ENCODE measurements at regions not wholly inside any gene's neighbourhood (a gene's known extent, or its start where the extent isn't known, plus 50 kb on each side); places are given as distances from the start of the nearest gene placed in this dataset.

DNA sequence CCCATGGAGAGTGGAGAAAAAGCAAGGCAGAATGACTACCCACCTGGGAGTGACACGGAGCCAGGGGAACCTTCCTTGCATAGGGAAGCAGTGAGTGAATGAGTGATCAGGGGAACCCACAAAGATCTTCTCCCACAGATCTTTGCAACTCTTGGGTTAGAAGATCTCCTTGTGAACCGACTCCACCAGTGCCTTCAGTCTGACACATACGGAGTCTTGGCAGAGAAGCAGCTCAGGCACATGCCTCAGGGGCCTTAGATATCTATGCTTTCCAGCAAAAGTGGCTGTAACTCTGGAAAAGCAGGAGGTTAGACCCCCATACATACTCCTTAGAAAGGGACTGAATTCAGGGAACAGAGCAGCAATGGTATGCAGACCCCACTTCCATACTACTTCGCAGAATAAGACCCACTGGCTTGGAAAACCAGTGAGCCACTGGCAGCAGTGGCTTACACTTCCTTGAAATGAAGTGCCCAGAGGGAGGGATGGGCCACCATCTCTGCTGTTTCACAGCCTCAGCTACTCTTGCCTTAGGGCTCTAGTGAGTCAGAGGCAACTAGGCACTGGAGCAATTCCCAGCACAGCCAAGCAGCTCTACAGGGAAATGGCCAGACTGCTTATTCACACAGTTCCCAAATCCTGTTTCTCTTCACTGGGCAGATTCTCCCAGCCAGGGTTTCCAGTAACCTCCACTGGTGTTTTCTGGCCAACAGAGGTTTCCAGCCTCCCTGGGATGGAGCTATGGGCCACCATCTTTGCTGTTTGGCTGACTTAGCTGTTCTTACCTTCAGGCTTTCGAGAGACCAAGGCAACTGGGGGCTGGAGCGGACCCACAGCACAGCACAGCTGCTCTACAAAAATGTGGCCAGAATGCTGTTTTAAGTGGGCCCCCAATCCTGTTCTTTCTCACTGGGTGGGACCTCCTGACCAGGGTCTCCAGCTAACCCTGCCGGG lies 82.8 kb upstream of the TCEAL2 start:
- ATAC-seq (no peak), DNase-seq (peak in 1 of 6 donors; percentile 15), FAIRE-seq (no peak)
- TF ChIP-seq, protein P1, sequence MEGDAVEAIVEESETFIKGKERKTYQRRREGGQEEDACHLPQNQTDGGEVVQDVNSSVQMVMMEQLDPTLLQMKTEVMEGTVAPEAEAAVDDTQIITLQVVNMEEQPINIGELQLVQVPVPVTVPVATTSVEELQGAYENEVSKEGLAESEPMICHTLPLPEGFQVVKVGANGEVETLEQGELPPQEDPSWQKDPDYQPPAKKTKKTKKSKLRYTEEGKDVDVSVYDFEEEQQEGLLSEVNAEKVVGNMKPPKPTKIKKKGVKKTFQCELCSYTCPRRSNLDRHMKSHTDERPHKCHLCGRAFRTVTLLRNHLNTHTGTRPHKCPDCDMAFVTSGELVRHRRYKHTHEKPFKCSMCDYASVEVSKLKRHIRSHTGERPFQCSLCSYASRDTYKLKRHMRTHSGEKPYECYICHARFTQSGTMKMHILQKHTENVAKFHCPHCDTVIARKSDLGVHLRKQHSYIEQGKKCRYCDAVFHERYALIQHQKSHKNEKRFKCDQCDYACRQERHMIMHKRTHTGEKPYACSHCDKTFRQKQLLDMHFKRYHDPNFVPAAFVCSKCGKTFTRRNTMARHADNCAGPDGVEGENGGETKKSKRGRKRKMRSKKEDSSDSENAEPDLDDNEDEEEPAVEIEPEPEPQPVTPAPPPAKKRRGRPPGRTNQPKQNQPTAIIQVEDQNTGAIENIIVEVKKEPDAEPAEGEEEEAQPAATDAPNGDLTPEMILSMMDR (IDR thresholded peaks at IDR 0.05), result no peak
- no peaks in the 10 kb centered on the region for H3K36me3 ChIP-seq
- peaks cover 0 to 3% (median 0%) of the 10 kb centered on the region in 4 donors for H3K27me3 ChIP-seq
- 63 to 67% methylated on average over 7 of the region's 7 CpGs for WGBS, 2 donors
- H3K9me3 ChIP-seq, result no peaks in the 10 kb centered on the region
- intact Hi-C loops (cut with DNase I), result no loop called here
- H3K27ac ChIP-seq, result no peak overlapping the region
- H3K4me1 ChIP-seq, result no peaks in the 10 kb centered on the region
- H3K4me3 ChIP-seq, result no peak overlapping the region

DNA sequence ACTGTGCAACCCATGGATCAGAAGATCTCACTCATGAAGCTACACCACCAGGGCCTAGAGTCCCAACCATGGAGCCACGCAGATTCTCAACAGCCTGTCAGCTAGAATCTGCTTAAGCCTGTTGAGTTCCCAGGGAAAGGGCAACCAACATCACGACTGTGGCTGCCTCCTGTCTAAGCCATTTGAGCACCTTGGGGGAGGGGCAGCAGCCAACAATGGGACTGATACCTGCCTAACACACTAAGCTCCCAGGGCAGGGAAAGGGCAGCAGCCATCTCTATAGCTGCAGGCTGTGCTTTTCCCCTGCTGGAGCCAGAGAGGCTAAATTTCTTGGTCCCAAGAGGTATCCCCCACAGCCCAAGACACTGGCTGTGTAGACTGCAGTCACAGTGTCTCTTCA lies 96.5 kb upstream of the TCEAL2 start:
- DNase-seq (no peak), FAIRE-seq (no peak), ATAC-seq (no peak)
- Histone ChIP-seq H3K27me3 (no peaks in the 10 kb centered on the region), H3K4me1 (no peaks in the 10 kb centered on the region), H3K4me3 (no peak overlapping the region), H3K27ac (no peak overlapping the region), H3K9me3 (peaks cover 0 to 5% (median 0%) of the 10 kb centered on the region in 4 donors), H3K36me3 (no peaks in the 10 kb centered on the region)
- intact Hi-C loops (cut with DNase I), result no loop called here
- TF ChIP-seq, protein P1 (IDR thresholded peaks at IDR 0.05), result no peak
- 49 to 52% methylated on average over 2 of the region's 2 CpGs for WGBS, 2 donors

DNA sequence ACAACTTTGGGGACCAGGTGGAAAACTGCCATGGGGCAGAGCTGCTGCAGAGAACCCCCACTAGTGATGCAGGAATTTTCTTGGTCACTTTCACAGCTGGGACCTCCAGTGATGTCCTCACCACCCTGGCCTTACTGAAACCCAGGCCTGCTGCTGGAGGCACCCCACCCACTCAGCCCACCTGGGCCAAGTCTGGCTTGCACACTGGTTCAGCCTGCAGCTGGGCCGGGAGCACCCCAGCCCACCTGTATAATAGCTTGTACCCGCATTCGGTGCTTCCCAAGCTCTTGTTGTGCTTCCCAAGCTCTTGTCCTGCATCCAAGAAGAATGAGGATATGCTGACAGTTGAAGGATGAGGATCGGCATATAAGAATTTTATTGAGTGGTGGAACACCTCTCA lies 86.4 kb upstream of the ZMAT1 start:
- FAIRE-seq (no peak), DNase-seq (peak in 1 of 6 donors; percentile 26), ATAC-seq (no peak)
- Histone ChIP-seq H3K4me3 (no peak overlapping the region), H3K27me3 (peaks cover 0 to 9% (median 0%) of the 10 kb centered on the region in 4 donors), H3K4me1 (no peaks in the 10 kb centered on the region), H3K27ac (no peak overlapping the region), H3K9me3 (no peaks in the 10 kb centered on the region), H3K36me3 (no peaks in the 10 kb centered on the region)
- intact Hi-C loops (cut with DNase I), result no loop called here
- TF ChIP-seq, protein P1 (IDR thresholded peaks at IDR 0.05), result no peak
- 56 to 64% methylated on average over 4 of the region's 4 CpGs for WGBS, 2 donors

DNA sequence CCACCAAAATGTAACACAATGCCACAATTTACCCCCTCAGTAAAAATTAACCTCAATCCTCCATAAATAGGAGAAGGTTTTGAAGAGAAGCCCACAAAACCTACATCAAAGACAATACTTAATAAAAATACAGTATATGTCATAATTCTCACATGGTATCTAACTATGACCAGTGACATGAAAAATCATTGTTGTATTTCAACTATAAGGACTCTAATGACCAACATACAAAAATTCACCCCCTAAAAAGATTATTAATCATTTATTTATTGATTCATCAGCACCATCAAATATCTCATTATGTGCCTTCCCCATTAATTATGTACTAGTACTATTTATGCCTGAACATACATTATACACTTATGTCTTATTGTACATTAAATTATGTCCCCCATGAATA lies 77.1 kb upstream of the ZMAT1 start:
- FAIRE-seq (peak; percentile 13), DNase-seq (no peak), ATAC-seq (no peak)
- Histone ChIP-seq H3K4me3 (no peak overlapping the region), H3K9me3 (no peaks in the 10 kb centered on the region), H3K27me3 (peaks cover 0 to 10% (median 0%) of the 10 kb centered on the region in 4 donors), H3K27ac (no peak overlapping the region), H3K36me3 (no peaks in the 10 kb centered on the region), H3K4me1 (no peaks in the 10 kb centered on the region)
- TF ChIP-seq, protein P1 (IDR thresholded peaks at IDR 0.05), result no peak
- intact Hi-C loops (cut with DNase I), result no loop called here

Data from pancreas (tissue), 10 donors.